ENCODE measurements at regions not wholly inside any gene's neighbourhood (a gene's known extent, or its start where the extent isn't known, plus 50 kb on each side); places are given as distances from the start of the nearest gene placed in this dataset.

DNA sequence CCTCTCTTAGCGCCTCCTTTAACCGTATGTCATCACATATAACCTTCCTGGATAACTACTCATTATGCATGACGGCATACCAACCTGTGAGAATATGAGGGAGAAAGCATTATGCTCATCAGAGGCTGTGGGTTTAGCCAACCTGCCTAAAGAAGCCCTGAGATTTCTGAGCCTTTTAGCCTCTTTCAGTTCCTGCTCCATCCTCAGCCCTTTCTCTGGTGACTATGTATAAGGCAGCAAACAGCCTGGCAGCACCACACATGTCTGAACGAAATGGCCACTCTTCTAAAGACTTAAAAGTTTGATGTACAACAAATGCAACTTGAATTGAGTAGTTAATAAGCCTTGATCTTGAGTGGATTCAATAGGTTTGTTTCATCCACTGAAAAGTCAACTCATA lies 64.8 kb upstream of the SOX5 start:
- no peak for DNase-seq

DNA sequence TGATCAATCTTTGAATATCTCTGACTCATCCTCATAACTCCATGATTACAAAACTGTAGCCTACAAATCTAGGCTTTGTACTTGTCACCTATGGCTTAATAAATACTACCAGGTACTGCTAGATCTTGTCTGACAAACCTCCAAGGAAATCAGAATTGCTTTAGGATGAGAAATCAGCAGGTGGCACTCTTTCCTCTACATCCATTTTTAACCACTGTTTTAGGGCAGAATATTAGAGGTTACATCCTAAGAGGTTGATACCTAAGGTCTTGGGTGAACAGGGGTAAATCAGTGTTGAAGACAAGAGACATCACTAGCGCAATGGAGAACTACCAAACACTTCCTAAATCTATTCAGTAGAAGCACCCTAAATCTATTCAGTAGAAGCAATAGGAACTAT lies 63.1 kb upstream of the SOX5 start:
- no peak for DNase-seq

DNA sequence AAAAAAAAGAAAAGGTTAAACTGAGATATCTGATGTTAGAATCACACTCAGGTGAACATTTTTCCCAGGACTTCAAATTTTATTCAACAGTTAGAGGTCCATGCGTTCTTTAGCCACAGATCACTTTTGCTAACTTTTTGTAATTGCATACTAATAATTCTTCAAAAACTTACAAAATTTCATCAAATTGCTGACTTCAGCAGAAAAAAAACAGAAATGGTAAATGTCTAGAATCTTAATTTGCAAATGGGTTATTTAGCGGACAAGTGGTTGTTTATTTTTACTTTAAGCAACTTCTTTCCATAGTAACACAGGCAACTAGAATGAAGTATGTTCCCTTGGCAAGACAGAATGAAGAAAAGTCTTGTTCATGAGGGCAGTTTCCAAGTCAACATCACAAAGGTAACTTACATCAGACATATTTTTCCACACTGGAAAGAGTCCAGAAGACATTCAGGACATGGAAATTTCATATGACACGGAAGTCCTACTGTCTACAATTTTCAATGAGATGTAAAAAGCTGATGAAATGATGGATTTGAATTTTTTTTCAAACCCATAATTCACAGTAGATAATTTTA lies 62.5 kb upstream of the SOX5 start:
- no peak for DNase-seq

DNA sequence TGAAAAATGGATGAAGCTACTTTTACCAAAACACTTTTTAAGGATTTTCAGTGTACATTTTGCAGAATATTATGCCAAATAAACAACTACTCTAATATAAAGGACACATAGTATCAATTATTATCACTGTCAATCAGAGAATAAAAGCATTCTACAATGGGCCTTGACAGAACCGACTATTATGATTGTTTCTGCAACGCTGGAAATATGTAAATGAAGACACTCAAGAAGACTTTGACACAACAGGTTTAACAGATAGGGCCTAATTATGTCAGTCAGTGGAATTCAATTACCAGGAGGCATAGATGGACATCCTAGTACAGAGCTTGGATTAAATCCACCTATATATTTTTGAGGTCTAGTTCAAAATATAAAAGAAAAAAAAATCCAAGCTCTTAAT lies 58.7 kb upstream of the SOX5 start:
- no peak for DNase-seq
